ENCODE measurements at regions not wholly inside any gene's neighbourhood (a gene's known extent, or its start where the extent isn't known, plus 50 kb on each side); places are given as distances from the start of the nearest gene placed in this dataset.
"Not testable (repeated sequence)": the region's sequence is repeated elsewhere in the genome, so short reads cannot be mapped to it uniquely, and the experiment has no call there.

GRCh38 chr1:234826352-234826751, 216.4 kb upstream of the IRF2BP2 start:
- POLR2A ChIA-PET (ENCODE audit: low non-redundant PET): no interaction called here
- CTCF ChIA-PET: no interaction called here
- H3K4me1 ChIP-seq (ENCODE audit: insufficient read depth, low read length, poor library complexity, severe bottlenecking): no peaks in the 10 kb centered on the region
- H3K27ac ChIP-seq (ENCODE audit: low read depth, low read length, poor library complexity, severe bottlenecking): no peak overlapping the region
- no peak overlapping the region for H3K4me3 ChIP-seq (ENCODE audit: low read depth, low read length, poor library complexity, severe bottlenecking)
- H3K9me3 ChIP-seq (ENCODE audit: low read depth, low read length, poor library complexity, severe bottlenecking): no peaks in the 10 kb centered on the region
- BruUV-seq (replicated peaks): no TSS peak
- intact Hi-C loops (cut with micrococcal nuclease; ENCODE audit: unreplicated experiment): no loop called here
- no peak for TF ChIP-seq EZH2 (IDR thresholded peaks at IDR 0.05; ENCODE audit: borderline replicate concordance, low read depth, low read length, poor library complexity, severe bottlenecking)
- no peaks in the 10 kb centered on the region for H3K36me3 ChIP-seq (ENCODE audit: insufficient read depth, low read length, poor library complexity, severe bottlenecking)
- H3K27me3 ChIP-seq (replicated peaks; ENCODE audit: insufficient read depth, low read depth, low read length, poor library complexity): no peaks in the 10 kb centered on the region
- DNase-seq (ENCODE audit: low spot score): no peak

GRCh38 chr1:234825498-234826165, 215.7 kb upstream of the IRF2BP2 start:
- no peaks in the 10 kb centered on the region for H3K36me3 ChIP-seq (ENCODE audit: insufficient read depth, low read length, poor library complexity, severe bottlenecking)
- no peak for TF ChIP-seq EZH2 (IDR thresholded peaks at IDR 0.05; ENCODE audit: borderline replicate concordance, low read depth, low read length, poor library complexity, severe bottlenecking)
- no peak for TF ChIP-seq CTCF (conservative IDR thresholded peaks at IDR 0.05; ENCODE audit: low read depth, low read length)
- no peaks in the 10 kb centered on the region for H3K9me3 ChIP-seq (ENCODE audit: low read depth, low read length, poor library complexity, severe bottlenecking)
- intact Hi-C loops (cut with micrococcal nuclease; ENCODE audit: unreplicated experiment): no loop called here
- BruUV-seq (replicated peaks): no TSS peak
- H3K27me3 ChIP-seq (replicated peaks; ENCODE audit: insufficient read depth, low read depth, low read length, poor library complexity): no peaks in the 10 kb centered on the region
- ChIA-PET CTCF (no interaction called here), POLR2A (ENCODE audit: low non-redundant PET) (no interaction called here)
- H3K4me3 ChIP-seq (ENCODE audit: low read depth, low read length, poor library complexity, severe bottlenecking): no peak overlapping the region
- DNase-seq (ENCODE audit: low spot score): no peak
- H3K27ac ChIP-seq (ENCODE audit: low read depth, low read length, poor library complexity, severe bottlenecking): no peak overlapping the region
- H3K4me1 ChIP-seq (ENCODE audit: insufficient read depth, low read length, poor library complexity, severe bottlenecking): no peaks in the 10 kb centered on the region

- H3K36me3 ChIP-seq (ENCODE audit: insufficient read depth, low read length, poor library complexity, severe bottlenecking); intact Hi-C loops (cut with micrococcal nuclease; ENCODE audit: unreplicated experiment); H3K4me3 ChIP-seq (ENCODE audit: low read depth, low read length, poor library complexity, severe bottlenecking); H3K4me1 ChIP-seq (ENCODE audit: insufficient read depth, low read length, poor library complexity, severe bottlenecking); POLR2A ChIA-PET (ENCODE audit: low non-redundant PET); DNase-seq (ENCODE audit: low spot score); BruUV-seq (replicated peaks); H3K9me3 ChIP-seq (ENCODE audit: low read depth, low read length, poor library complexity, severe bottlenecking); H3K27me3 ChIP-seq (replicated peaks; ENCODE audit: insufficient read depth, low read depth, low read length, poor library complexity); H3K27ac ChIP-seq (ENCODE audit: low read depth, low read length, poor library complexity, severe bottlenecking): not testable (repeated sequence)
- CTCF ChIA-PET: interaction anchor here (0.6 kb wide), 1 partner anchor 299 kb away, joined by 4 read pairs; no protein-coding TSS in a partner anchor
Measured at GRCh38 chr1:234824836-234825235, 214.9 kb upstream of the IRF2BP2 start.

- Histone ChIP-seq H3K4me3 (ENCODE audit: low read depth, low read length, poor library complexity, severe bottlenecking) (no peak overlapping the region), H3K27me3 (replicated peaks; ENCODE audit: insufficient read depth, low read depth, low read length, poor library complexity) (no peaks in the 10 kb centered on the region), H3K4me1 (ENCODE audit: insufficient read depth, low read length, poor library complexity, severe bottlenecking) (no peaks in the 10 kb centered on the region), H3K36me3 (ENCODE audit: insufficient read depth, low read length, poor library complexity, severe bottlenecking) (no peaks in the 10 kb centered on the region), H3K9me3 (ENCODE audit: low read depth, low read length, poor library complexity, severe bottlenecking) (no peaks in the 10 kb centered on the region), H3K27ac (ENCODE audit: low read depth, low read length, poor library complexity, severe bottlenecking) (no peak overlapping the region)
- CTCF ChIA-PET: interaction anchor here (0.6 kb wide), 1 partner anchor 12 kb away, joined by 5 read pairs; no protein-coding TSS in a partner anchor
- intact Hi-C loops (cut with micrococcal nuclease; ENCODE audit: unreplicated experiment): no loop called here
- POLR2A ChIA-PET (ENCODE audit: low non-redundant PET): no interaction called here
- no peak for DNase-seq (ENCODE audit: low spot score)
- TF ChIP-seq CTCF (conservative IDR thresholded peaks at IDR 0.05; ENCODE audit: low read depth, low read length) (no peak), EZH2 (IDR thresholded peaks at IDR 0.05; ENCODE audit: borderline replicate concordance, low read depth, low read length, poor library complexity, severe bottlenecking) (no peak)
- no TSS peak for BruUV-seq (replicated peaks)
Measured at GRCh38 chr1:234823191-234824176, 213.5 kb upstream of the IRF2BP2 start.
